Caki2 (cell line): ENCODE measurements at regions not wholly inside any gene's neighbourhood (a gene's known extent, or its start where the extent isn't known, plus 50 kb on each side); places are given as distances from the start of the nearest gene placed in this dataset.
A peak's percentile ranks its signal among the peaks of the same experiment; 100 is the strongest.

Experiments used
- DNase-seq: peaks from one replicate; pipeline ENCODE4 v3.0.0-alpha.2; 2015; ENCODE audit warnings: low read depth
- in situ Hi-C: cut with HindIII; loops from 2 replicates; pipeline ENCODE4 v1.10.0; 2016; ENCODE audit warnings: low sequenced_read_pairs, low pct_unique_long_range_greater_than_20kb, mixed read lengths

GRCh38 chr16:72284042-72284789, 112.3 kb upstream of the PMFBP1 start:
- in situ Hi-C loops, result no loop called here
- DNase-seq, result no peak

GRCh38 chr16:72282362-72282761, 110.4 kb upstream of the PMFBP1 start:
- no peak for DNase-seq
- in situ Hi-C loops, result no loop called here

GRCh38 chr16:72278301-72278700, 106.3 kb upstream of the PMFBP1 start:
- in situ Hi-C loops, result no loop called here
- DNase-seq, result no peak

DNA sequence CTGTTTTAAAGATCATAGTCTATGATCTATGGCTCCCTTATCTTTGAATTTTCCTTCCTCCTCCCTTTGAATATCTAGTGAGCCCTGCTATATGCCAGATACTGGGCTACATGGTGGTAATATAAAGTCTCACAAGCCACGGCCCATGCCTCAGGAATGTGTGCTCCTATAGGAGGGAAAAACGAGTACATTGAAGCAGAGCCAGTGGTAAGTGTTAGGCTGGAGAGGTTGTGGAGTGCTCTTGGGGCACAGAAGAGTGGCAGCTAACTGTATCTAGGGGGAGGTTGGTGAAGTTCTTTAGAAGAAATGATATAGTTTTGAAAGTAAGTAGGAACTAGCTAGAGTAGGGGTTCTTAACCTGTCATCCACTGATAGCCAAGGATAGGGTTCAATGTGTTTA, 105.8 kb upstream of the PMFBP1 start:
- in situ Hi-C loops, result no loop called here

DNA sequence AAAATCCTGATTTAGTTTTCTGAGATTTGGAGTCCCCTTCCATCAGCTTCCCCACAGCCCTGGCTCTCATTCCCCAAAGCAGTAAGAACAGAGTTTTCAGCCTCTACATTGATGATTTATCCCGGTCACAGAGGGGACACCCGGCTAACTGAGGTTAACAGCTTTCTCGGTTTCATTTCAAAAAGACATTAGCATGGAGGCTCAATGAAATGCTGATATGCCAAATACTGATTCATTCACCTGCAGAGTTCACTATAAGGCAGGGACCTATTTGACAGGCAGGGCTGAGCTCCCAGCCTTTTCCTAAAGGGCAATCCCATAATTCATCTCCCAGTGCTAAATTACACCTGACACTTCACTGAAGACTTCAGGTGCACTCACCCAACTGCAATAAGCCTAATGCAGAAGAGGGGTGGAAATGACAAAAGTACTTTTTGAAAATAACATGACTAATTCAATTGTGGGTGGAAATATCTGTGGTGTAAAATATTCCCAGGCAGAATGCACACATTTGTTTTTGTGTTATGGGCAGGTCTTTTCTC, 99.8 kb upstream of the PMFBP1 start:
- in situ Hi-C loops, result no loop called here
- no peak for DNase-seq

More for the DNA sequence above, 105.8 kb upstream of the PMFBP1 start:
- no peak for DNase-seq

GRCh38 chr16:72270531-72270930, 98.6 kb upstream of the PMFBP1 start:
- in situ Hi-C loops, result no loop called here
- no peak for DNase-seq

- in situ Hi-C loops, result no loop called here
- no peak for DNase-seq
These were observed 94.9 kb upstream of the PMFBP1 start for GRCh38 chr16:72266836-72267235.

DNA sequence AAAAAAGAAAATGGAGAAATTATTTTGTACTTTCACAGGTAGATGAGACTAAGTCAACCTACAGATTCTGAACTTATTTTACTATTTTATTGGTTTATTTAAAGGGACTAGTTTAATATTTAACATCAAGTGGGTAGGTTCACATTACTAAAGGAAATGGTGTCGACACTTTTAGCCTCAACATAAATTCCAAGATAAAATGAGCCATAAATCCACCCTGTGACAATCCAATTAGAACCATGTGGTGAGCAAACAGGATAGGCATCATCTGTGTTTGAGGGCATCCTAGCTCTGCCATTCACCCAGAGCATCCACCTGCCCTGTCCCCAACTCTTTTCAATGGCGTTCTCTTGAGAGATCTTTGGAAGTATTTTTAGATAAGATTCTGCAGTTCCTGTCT, 92.8 kb upstream of the PMFBP1 start:
- in situ Hi-C loops, result no loop called here
- DNase-seq, result no peak

- in situ Hi-C loops, result no loop called here
- no peak for DNase-seq
These were observed 90.8 kb upstream of the PMFBP1 start for GRCh38 chr16:72262711-72263110.

DNA sequence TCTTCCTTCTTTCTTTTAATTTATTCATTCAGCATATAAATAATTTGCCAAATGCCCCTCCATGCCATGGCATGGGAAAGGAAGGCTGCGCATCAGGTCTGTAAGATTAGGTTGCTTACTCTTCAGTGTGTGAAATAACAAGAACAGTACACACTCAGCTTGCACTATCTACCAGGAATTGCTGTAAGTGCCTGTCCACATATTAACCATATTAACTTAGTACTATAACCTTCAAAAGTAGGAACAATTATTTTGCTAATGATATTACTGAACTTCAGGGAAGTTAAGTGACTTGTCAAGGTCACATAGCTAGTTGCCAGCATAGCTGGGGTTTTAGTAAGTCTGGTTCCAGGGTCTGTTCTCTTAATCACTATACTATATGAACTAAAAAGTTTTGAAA, 89.2 kb upstream of the PMFBP1 start:
- DNase-seq, result no peak
- in situ Hi-C loops, result no loop called here

GRCh38 chr16:72256398-72257066, 84.6 kb upstream of the PMFBP1 start:
- DNase-seq, result no peak
- in situ Hi-C loops, result no loop called here

GRCh38 chr16:72255786-72256185, 83.8 kb upstream of the PMFBP1 start:
- DNase-seq, result no peak

GRCh38 chr16:72247821-72248253, 75.9 kb upstream of the PMFBP1 start:
- in situ Hi-C loops, result loop anchor here (25.0 kb wide), 1 partner anchor 214 kb away; no protein-coding TSS in a partner anchor
- DNase-seq, result no peak

More at GRCh38 chr16:72255786-72256185, 83.8 kb upstream of the PMFBP1 start:
- in situ Hi-C loops, result no loop called here

DNA sequence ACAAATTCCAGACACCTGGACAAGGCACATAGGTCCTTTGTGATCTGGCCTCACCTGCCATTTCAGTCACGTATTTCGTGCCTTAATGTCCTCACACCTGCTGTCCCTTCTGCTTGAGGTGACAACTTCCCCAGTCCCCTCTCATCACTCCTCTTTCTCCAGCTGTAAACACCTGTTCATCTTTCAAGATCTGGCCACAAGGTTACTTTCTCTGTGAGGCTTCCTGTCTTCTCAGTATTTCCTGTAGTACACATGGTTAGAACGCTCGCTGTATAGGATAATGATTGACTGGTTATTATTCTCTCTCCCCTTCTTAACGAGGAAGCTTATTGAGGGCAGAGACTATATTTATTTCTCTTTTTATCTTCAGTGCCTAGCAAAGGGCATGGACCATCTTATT, 74.5 kb upstream of the PMFBP1 start:
- in situ Hi-C loops, result loop anchor here (25.0 kb wide), 1 partner anchor 216 kb away; no protein-coding TSS in a partner anchor
- DNase-seq, result no peak

GRCh38 chr16:72244853-72245252, 72.9 kb upstream of the PMFBP1 start:
- in situ Hi-C loops, result loop anchor here (25.0 kb wide), 1 partner anchor 217 kb away; no protein-coding TSS in a partner anchor
- no peak for DNase-seq

GRCh38 chr16:72243621-72244020, 71.7 kb upstream of the PMFBP1 start:
- in situ Hi-C loops, result loop anchor here (25.0 kb wide), 1 partner anchor 219 kb away; no protein-coding TSS in a partner anchor
- no peak for DNase-seq

- in situ Hi-C loops, result loop anchor here (25.0 kb wide), 1 partner anchor 220 kb away; no protein-coding TSS in a partner anchor
- DNase-seq, result no peak
These were observed 70.8 kb upstream of the PMFBP1 start for GRCh38 chr16:72242757-72243156.

DNA sequence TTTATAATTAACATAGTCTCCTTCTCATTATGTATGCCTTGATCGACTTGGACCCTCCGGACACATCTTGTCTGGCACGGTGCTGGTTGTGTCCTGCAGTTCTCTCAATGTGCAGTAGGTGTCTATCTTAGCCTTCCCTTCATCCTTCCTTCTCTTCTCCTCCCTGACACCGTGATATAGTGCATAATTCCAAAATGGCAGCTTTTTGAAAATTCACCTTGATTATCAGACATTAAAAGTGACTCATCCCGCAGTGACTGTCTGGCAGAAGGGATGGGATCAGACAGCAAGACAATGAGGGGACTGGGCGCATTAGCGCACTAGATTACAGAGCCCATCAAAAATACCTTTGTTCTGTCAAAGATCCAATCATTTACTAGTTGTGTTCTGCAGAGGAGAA, 70.0 kb upstream of the PMFBP1 start:
- DNase-seq, result peak; percentile 55
- in situ Hi-C loops, result loop anchor here (25.0 kb wide), 1 partner anchor 220 kb away; no protein-coding TSS in a partner anchor

- no peak for DNase-seq
- in situ Hi-C loops, result loop anchor here (25.0 kb wide), 1 partner anchor 221 kb away; no protein-coding TSS in a partner anchor
These were observed 69.1 kb upstream of the PMFBP1 start for GRCh38 chr16:72241008-72241407.
